K562 (cell line): ENCODE measurements at regions not wholly inside any gene's neighbourhood (a gene's known extent, or its start where the extent isn't known, plus 50 kb on each side); places are given as distances from the start of the nearest gene placed in this dataset.
A peak's percentile ranks its signal among the peaks of the same experiment; 100 is the strongest.

Source experiments
- ATF7 ChIP-seq: fragments of 450-650 bp; IDR thresholded peaks from 2 replicates; pipeline ENCODE4 v1.7.1; 2014; ENCODE audit warnings: mild to moderate bottlenecking, moderate library complexity
- CREB1 ChIP-seq, 2 experiments: sonication (generic) in 1 of 2; formaldehyde crosslinking in 1 of 2; IDR thresholded peaks; 2 replicates each; pipeline versions ENCODE4 v1.6.1 to v1.8.0; 2012 to 2022; ENCODE audit warnings: inconsistent platforms in 1 of 2, mild to moderate bottlenecking in 1 of 2, missing genetic modification reagents in 1 of 2, moderate library complexity in 1 of 2
- CTBP1 ChIP-seq: fragments of 450-650 bp; IDR thresholded peaks from 2 replicates; pipeline ENCODE4 v1.6.1; 2016; ENCODE audit warnings: borderline replicate concordance
- DPF2 ChIP-seq: fragments of 450-650 bp; IDR thresholded peaks from 2 replicates; pipeline ENCODE4 v1.6.1; 2016
- EP400 ChIP-seq: fragments of 450-650 bp; IDR thresholded peaks from 2 replicates; pipeline ENCODE4 v1.6.1; 2017; ENCODE audit warnings: antibody characterized with exemption, mild to moderate bottlenecking, moderate library complexity
- GATA2 ChIP-seq: sonication (generic); formaldehyde crosslinking; IDR thresholded peaks from 2 replicates; pipeline ENCODE4 v1.4.0; 2020; ENCODE audit warnings: mild to moderate bottlenecking, missing genetic modification reagents
- HDAC1 ChIP-seq, 2 experiments: fragments of 450-650 bp; IDR thresholded peaks; 2 replicates each; pipeline ENCODE4 v1.6.1; 2016 to 2017; ENCODE audit warnings: inconsistent platforms in 1 of 2, mild to moderate bottlenecking in 1 of 2, moderate library complexity in 1 of 2
- HMGN3 ChIP-seq: IDR thresholded peaks from 2 replicates; pipeline ENCODE4 v1.6.1; 2011; ENCODE audit warnings: borderline replicate concordance, low read depth, mild to moderate bottlenecking, mixed read lengths, low read length; ENCODE audit not compliant: insufficient read length; ENCODE audit errors: extremely low read depth
- JUND ChIP-seq, 2 experiments: IDR thresholded peaks; 2 replicates in 1 of 2; 3 replicates in 1 of 2; pipeline ENCODE4 v1.6.1; 2011; ENCODE audit warnings: borderline replicate concordance in 2 of 2, low read depth in 2 of 2, low read length in 2 of 2, improper control_type of control experiment in 1 of 2, missing biosample characterization in 1 of 2, missing genetic modification characterization in 1 of 2, missing genetic modification reagents in 1 of 2
- MYBL2 ChIP-seq, 2 experiments: fragments of 450-650 bp in 1 of 2; sonication (generic) in 1 of 2; formaldehyde crosslinking in 1 of 2; IDR thresholded peaks; 2 replicates each; pipeline versions ENCODE4 v1.6.1 to v1.8.1; 2017 to 2022; ENCODE audit warnings: borderline replicate concordance in 1 of 2, inconsistent platforms in 1 of 2, low read depth in 1 of 2, mild to moderate bottlenecking in 1 of 2, missing genetic modification reagents in 1 of 2, moderate library complexity in 1 of 2
- NEUROD1 ChIP-seq: fragments of 150-350 bp; IDR thresholded peaks from 2 replicates; pipeline ENCODE4 v1.6.1; 2014; ENCODE audit warnings: borderline replicate concordance, low read length, low read depth; ENCODE audit not compliant: partially characterized antibody
- NFIC ChIP-seq: fragments of 450-650 bp; IDR thresholded peaks from 2 replicates; pipeline ENCODE4 v1.6.1; 2017; ENCODE audit warnings: mild to moderate bottlenecking, inconsistent platforms
- PRDM10 ChIP-seq: fragments of 450-650 bp; IDR thresholded peaks from 2 replicates; pipeline ENCODE4 v1.6.1; 2018; ENCODE audit not compliant: partially characterized antibody
- RBBP5 ChIP-seq: fragments of 200-600 bp; sonication (generic); IDR thresholded peaks from 2 replicates; pipeline ENCODE4 v1.6.1; 2012; ENCODE audit warnings: borderline replicate concordance, mild to moderate bottlenecking, low read length, control low read depth, inconsistent platforms; ENCODE audit not compliant: insufficient read depth, poor library complexity, severe bottlenecking
- SMAD4 ChIP-seq: fragments of 250-450 bp; sonication (Bioruptor Pico); conservative IDR thresholded peaks from 2 replicates; pipeline ENCODE4 v1.8.0; 2021; ENCODE audit warnings: inconsistent platforms, mild to moderate bottlenecking, moderate library complexity
- TEAD4 ChIP-seq, 2 experiments: sonication (generic) in 1 of 2; formaldehyde crosslinking in 1 of 2; IDR thresholded peaks; 2 replicates each; pipeline versions ENCODE4 v1.6.1 to v1.8.0; 2012 to 2022; ENCODE audit warnings: borderline replicate concordance in 1 of 2, inconsistent platforms in 1 of 2, low read length in 1 of 2, mild to moderate bottlenecking in 1 of 2, missing genetic modification reagents in 1 of 2
- XRCC4 ChIP-seq: IDR thresholded peaks from one replicate; pipeline ENCODE4 v1.6.1; 2011; ENCODE audit not compliant: insufficient read depth, insufficient read length; ENCODE audit errors: extremely low read depth
- ZNF384 ChIP-seq: IDR thresholded peaks from 2 replicates; pipeline ENCODE4 v1.6.1; 2012; ENCODE audit warnings: low read depth, low read length, improper control_type of control experiment
- TF ChIP-seq, protein P1 (sequence below): IDR thresholded peaks from 2 replicates; pipeline ENCODE4 v1.6.1; 2011; ENCODE audit not compliant: insufficient read length; ENCODE audit errors: extremely low read depth
- TF ChIP-seq, protein P2 (sequence below): fragments of 200-800 bp; sonication (Bioruptor generic); IDR thresholded peaks from 2 replicates; pipeline ENCODE4 v1.6.1; 2017; ENCODE audit warnings: missing genetic modification characterization, missing compliant biosample characterization

DNA sequence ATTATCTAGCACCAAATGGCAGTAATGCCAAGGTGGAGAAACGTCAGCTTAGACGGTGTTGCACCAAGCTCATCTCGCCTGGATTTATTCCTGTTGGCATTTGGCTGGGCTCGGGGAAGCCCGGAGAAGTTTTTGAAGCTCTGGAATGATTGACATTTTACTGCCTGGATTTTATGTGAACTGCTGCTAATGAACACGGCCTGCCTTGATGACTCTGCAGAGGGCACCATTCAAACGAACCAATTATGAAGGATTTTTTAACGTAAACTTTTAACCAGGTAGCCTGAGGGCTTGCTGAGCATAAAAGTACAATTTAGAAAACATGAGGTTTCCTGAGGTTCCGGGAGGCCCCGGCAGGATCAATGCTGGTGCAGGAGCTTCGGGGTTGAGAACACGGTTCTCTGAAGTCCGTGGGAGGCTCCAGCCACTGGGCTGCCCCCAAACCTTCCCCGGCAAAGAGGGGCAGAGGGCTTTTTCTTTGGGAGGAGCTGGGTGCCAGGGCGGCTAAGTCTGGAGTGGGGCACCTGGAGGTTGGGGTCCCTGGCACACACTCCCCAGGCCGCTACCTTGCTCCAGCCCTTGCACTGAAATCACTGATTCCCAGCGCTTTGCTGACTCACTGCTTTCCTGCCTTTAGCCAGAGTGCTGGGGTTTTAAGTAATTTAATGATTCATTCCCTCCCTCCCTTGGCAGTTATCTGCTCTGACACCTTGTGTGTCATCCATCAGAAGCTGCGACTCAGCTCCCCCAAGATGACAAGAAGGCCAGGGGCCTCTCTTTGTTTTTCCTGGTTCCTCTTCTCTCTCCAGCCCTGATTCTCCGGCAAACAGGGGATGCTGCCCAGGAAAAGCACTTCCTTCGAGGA, 161.2 kb upstream of the IRX3 start (continued):
- TF ChIP-seq GATA2 (CRISPR knock-in tag) (peak; percentile 76), EP400 (no peak), SMAD4 (CRISPR knock-in tag) (peak; percentile 54; the same call in 1 of the 2 replicates), ZNF384 (no peak), NFIC (peak; percentile 80), MYBL2 (IDR thresholded peaks at IDR 0.05; ENCODE audit: low read depth) (no peak), MYBL2 (CRISPR knock-in tag; IDR thresholded peaks at IDR 0.05; ENCODE audit: borderline replicate concordance) (no peak), JUND (IDR thresholded peaks at IDR 0.05; ENCODE audit: borderline replicate concordance, low read depth, low read length) (peak; percentile 93), JUND (tag; IDR thresholded peaks at IDR 0.05; ENCODE audit: borderline replicate concordance, low read depth, low read length) (peak; percentile 92; the same call in 2 of the 3 replicates), DPF2 (peak; percentile 97), RBBP5 (no peak), HDAC1 (IDR thresholded peaks at IDR 0.05) (peak in 1 of 2 experiments; percentile 96; a peak in 2 of 4 replicates), HMGN3 (no peak), CTBP1 (peak; percentile 91), ATF7 (peak; percentile 67), CREB1 (IDR thresholded peaks at IDR 0.05) (peak; percentile 55), CREB1 (CRISPR knock-in tag; IDR thresholded peaks at IDR 0.05) (no peak), NEUROD1 (peak; percentile 76), XRCC4 (no peak), PRDM10 (peak; percentile 77), TEAD4 (IDR thresholded peaks at IDR 0.05; ENCODE audit: low read length) (peak; percentile 92), TEAD4 (CRISPR knock-in tag; IDR thresholded peaks at IDR 0.05; ENCODE audit: borderline replicate concordance) (no peak)
- TF ChIP-seq, protein P1, sequence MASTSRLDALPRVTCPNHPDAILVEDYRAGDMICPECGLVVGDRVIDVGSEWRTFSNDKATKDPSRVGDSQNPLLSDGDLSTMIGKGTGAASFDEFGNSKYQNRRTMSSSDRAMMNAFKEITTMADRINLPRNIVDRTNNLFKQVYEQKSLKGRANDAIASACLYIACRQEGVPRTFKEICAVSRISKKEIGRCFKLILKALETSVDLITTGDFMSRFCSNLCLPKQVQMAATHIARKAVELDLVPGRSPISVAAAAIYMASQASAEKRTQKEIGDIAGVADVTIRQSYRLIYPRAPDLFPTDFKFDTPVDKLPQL = no peak
- TF ChIP-seq, protein P2, sequence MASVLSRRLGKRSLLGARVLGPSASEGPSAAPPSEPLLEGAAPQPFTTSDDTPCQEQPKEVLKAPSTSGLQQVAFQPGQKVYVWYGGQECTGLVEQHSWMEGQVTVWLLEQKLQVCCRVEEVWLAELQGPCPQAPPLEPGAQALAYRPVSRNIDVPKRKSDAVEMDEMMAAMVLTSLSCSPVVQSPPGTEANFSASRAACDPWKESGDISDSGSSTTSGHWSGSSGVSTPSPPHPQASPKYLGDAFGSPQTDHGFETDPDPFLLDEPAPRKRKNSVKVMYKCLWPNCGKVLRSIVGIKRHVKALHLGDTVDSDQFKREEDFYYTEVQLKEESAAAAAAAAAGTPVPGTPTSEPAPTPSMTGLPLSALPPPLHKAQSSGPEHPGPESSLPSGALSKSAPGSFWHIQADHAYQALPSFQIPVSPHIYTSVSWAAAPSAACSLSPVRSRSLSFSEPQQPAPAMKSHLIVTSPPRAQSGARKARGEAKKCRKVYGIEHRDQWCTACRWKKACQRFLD (CRISPR knock-in tag) = 0 out of 2 replicates have a peak, but pooled peaks have one; percentile 55
